NCI-H1417 treated with DMSO at 0.1 percent for 48 hours (cell line): ENCODE measurements at regions not wholly inside any gene's neighbourhood (a gene's known extent, or its start where the extent isn't known, plus 50 kb on each side); places are given as distances from the start of the nearest gene placed in this dataset.

ENCODE experiments used
- DNase-seq: peaks from one replicate; lab custom pipeline; 2025; lab: John Stamatoyannopoulos, UW

DNA sequence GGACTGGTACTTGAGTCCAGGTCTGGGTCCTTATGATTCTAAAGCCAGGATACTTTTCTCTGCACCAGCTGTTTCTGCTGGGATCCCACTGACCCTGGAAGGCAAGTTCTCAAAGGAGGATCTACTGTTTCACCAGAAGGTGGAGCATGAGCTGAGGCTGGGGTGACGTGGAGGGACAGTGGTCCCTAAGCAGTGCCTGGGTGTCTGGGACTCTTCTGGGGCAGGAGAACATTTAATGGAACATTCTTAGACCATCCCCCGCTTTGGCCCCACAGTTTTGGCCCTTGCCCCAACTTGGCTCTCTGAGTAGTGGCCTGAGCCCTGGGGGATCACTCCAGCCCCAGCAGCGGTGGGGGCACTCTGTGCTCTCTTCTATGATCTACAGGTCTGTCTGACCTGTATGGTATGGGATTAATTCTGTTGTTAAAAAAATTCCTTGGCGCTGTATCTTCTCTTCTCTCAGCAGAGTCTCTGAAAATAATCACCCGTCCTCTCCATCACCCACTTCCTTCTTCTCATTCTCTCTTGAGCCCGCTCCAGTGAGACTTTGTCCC is 60.3 kb upstream of the CSF3R start:
- no peak for DNase-seq

DNA sequence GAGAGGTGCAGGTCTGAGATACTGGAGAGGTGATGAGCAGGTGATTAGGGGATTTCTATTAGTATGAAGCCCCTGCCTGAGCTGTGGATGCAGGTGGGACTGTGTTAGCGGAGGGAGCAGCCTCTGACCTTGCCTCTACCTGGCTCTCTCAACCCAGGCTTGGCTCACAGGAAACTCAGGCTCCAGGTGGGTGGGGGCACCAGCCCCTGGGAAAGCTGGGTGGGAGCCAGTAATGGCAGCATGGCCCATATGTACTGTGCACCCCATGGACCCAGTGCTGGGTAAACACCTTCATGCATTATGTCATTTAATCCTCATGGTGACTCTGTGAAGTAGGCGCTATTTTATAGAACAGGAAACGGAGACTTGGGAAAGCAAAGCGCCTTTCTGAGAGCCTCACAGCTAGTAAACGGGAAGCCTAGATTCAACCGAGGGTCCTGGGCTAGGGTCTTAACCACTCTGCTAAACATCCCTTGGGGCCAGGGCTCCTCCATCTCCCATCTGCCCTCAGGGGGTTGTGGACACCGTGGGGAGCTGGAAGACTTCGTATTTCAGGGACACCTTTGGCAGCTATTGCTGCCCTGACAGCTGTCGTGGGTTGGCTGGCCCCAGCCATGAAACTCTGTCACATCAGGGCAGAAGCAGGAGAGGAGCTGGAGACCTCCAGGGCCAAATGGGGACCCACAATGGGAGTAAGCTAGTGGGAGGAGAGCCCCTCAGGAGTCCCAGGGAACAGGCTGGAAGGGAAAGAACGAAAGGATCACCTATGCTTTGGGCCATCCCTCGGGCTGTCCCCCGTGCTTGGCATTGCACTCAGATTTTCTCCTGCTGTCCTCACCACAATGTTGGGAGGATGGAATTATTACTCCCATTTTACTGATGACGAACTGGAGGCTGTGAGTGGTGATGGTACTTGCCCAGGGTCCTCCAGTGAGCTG is 59.6 kb upstream of the CSF3R start:
- DNase-seq, result no peak

DNA sequence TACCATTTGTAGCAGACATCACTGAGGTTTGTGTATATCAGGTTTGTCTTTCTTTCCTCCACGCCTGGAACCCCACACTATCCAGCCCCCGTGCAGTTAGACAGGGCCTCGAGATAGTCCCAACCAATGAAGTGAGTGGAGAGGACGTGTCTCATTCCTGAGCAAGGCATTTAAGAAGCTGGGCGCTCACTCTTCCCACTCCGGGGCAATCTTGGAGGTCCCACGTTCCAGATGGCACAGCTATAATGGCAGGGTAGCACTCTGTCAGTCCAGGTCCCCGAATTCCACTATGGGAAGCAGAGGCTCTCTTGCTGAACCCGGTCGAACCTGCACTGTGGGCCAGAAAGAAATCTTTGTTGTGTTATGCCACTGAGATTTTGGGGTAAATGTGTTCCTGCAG is 57.3 kb upstream of the CSF3R start:
- no peak for DNase-seq

DNA sequence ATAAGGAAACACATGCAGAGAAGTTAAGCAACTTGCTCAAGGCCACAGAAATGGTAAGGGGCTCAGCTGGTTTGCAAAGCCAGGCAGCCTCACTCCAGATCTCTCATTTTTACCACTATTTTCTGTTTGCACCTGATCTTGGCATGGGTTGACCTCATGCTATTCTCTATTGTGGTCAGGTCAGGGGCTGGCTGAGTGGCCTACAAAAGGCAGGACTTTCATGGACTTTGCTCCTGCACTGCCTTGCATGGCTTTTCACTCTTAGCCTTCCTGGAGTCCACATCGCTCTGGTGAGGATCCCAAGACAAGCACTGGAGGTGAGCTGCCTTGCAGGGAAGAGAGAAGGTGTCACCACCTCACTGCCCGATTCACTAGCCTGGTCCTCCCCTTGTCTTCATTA is 56.8 kb upstream of the CSF3R start:
- DNase-seq, result no peak

DNA sequence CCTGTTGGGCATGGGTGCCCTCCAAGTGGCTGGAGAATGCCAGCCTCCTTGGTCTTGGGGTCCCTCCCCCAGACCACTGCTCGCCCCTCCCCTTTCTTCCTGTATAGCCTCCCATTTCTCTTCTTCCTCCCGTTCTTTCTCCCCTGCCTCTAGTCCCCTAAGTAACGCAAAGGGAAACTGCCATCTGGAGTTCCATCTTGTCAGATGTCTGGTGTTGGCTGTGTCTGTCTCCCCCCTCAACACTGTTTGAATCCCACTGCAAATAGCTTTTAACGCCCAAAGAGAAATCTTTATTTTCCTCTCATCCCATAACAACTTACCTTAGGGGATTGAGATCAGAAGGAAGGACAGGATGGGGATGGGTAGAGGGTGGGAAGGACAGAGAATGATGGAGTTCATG is 55.3 kb upstream of the CSF3R start:
- DNase-seq, result no peak

DNA sequence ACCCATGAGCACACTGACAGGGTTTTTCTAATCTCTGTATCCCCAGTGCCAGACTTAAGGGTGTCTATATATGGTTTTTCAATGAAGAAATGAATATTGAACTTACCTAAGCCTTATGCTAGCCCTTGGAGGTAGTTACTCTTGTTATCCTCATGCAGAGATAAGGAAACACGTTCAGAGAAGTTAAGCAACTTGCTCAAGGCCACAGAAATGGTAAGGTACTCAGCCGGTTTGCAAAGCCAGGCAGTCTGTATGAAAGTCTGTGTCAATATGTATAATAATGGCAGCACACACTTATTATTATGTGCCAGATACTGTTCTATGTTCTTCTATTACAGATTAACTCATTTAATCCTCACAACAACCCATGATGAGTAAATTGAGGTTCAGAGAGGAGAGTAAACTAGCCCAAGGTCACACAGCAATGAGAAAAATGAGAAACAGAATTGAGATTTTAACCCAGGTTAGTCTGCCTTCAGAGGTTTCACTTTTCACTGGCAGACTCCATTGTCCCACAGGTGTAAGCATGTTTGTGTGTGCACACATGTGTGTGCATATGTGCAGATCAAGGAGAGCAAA is 54.6 kb upstream of the CSF3R start:
- no peak for DNase-seq

DNA sequence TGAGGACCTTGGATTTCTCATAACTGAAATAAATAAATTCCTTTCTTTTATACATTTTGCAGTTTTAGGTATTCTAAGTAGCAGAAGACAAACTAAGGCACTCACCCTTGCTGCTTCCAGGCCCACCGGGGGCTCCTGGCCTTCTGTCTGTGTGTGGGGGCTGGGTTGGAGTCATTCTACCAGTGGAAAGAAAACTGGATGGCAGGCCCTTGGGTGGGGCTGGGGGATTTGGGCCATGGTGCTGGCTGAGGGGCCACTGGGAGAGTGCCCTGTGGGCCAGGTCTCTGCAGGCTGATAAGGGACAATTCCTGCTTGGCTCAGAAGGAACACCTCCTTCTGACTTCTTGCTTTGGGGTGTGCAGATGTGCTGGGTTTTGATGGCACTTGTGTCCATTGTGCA is 54.0 kb upstream of the CSF3R start:
- no peak for DNase-seq

DNA sequence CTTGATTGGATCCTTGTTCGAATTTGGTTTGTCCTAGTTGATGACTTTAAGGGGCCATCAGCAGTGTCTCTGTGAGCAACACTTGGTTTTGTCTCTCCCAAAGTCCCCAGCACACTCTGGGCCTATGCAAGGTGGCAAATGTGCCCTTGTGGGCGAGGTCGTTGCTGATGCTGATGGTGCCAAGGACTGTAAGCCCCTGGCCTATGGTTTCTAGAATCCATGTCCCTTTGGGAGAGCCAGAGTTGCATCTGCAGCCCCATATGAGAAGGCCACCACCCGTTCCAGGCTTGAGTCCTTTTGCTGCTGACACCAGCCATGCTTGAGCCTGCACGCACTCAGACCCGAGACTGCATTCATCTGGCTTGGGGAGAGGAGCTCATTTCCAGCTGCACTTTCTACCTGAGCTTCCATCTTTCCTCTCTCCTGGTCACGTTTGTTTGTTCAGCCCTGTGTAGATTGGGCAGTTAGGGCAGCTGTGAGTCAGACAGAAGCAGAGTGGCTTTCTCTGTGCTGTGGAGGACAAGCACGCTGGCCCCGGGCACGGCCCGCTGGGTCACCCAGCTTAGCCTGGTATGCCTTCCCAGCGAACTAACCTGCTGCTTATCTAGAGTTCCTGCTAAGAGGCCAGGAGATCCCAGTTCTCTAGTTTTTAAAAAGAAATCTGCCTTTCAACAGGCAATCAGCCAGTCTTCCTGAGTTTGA is 52.1 kb upstream of the CSF3R start:
- no peak for DNase-seq

DNA sequence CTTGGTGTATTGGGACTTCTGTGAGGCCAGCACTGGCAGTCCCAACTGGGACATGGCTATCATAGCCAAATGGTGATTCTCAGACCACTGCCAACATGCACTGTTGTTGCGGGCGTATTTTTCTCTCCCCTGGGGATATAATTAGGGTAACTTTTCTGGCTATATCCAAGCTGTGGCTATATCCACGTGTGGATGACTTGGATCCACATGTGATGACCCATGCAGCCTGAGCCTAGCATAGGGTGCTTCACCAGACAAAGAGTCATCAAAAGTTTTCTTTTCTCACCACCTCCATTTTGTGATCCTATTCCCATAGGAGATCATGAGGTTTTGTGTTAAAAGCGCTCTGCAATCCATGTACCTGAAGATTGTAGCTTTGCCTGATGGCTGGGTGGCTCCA is 51.2 kb upstream of the CSF3R start:
- DNase-seq, result no peak

DNA sequence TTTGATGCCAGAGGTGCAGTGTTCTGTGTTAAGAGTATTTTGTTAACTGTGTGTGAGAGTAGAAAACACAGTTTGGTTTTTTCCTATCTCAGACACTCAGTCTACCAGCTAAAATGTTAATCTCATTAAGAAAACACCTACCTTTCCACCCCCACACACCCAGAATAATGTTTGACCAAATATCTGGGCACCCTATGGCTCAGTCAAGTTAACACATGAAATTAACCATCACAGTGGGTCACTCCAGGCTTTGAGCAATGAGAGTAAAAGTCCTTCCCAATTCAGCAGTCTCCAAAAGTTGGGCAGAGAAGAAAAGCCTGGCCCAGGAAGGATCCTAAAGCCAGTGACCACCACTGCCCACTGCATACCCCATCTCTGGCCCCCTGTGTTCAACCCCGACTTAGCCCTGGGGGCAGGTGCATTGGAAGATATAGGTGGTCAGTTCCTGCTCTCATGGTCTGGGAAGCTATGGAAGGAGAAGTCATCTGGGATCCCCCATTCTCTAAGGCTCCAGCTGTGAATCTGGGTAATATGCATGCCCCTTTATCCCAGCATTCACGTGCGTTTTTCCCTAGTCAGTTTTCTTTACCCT is 50.2 kb upstream of the CSF3R start:
- no peak for DNase-seq
